HS-5 (cell line): ENCODE measurements at regions not wholly inside any gene's neighbourhood (a gene's known extent, or its start where the extent isn't known, plus 50 kb on each side); places are given as distances from the start of the nearest gene placed in this dataset.

Experiments used
- DNase-seq: peaks from one replicate; pipeline ENCODE4 v3.0.0-alpha.2; 2012; ENCODE audit warnings: low read depth

- DNase-seq = no peak
Observed at GRCh38 chr18:44503854-44504253, 176.8 kb upstream of the SETBP1 start.

GRCh38 chr18:44507729-44508325, 172.9 kb upstream of the SETBP1 start:
- no peak for DNase-seq

GRCh38 chr18:44508474-44508873, 172.2 kb upstream of the SETBP1 start:
- no peak for DNase-seq

GRCh38 chr18:44509048-44509447, 171.6 kb upstream of the SETBP1 start:
- no peak for DNase-seq

- no peak for DNase-seq
Observed at GRCh38 chr18:44510390-44510789, 170.3 kb upstream of the SETBP1 start.

GRCh38 chr18:44513233-44513632, 167.5 kb upstream of the SETBP1 start:
- DNase-seq = no peak

- DNase-seq = no peak
Observed at GRCh38 chr18:44514106-44514505, 166.6 kb upstream of the SETBP1 start.

GRCh38 chr18:44514766-44515165, 165.9 kb upstream of the SETBP1 start:
- no peak for DNase-seq

GRCh38 chr18:44516450-44516849, 164.2 kb upstream of the SETBP1 start:
- DNase-seq = no peak

- DNase-seq = no peak
Observed at GRCh38 chr18:44517136-44517535, 163.6 kb upstream of the SETBP1 start.

GRCh38 chr18:44518091-44518615, 162.5 kb upstream of the SETBP1 start:
- DNase-seq = peak; percentile 9

- no peak for DNase-seq
Observed at GRCh38 chr18:44518666-44519065, 162.0 kb upstream of the SETBP1 start.

GRCh38 chr18:44520981-44521667, 159.6 kb upstream of the SETBP1 start:
- DNase-seq = no peak

GRCh38 chr18:44521668-44522022, 159.0 kb upstream of the SETBP1 start:
- no peak for DNase-seq

- no peak for DNase-seq
Observed at GRCh38 chr18:44526705-44527415, 153.8 kb upstream of the SETBP1 start.

- DNase-seq = no peak
Observed at GRCh38 chr18:44533071-44533470, 147.6 kb upstream of the SETBP1 start.

- peak; percentile 46 for DNase-seq
Observed at GRCh38 chr18:44536046-44536445, 144.6 kb upstream of the SETBP1 start.

- DNase-seq = no peak
Observed at GRCh38 chr18:44536619-44537018, 144.1 kb upstream of the SETBP1 start.

GRCh38 chr18:44537526-44537925, 143.2 kb upstream of the SETBP1 start:
- peak; percentile 77 for DNase-seq

- DNase-seq = no peak
Observed at GRCh38 chr18:44539926-44540325, 140.8 kb upstream of the SETBP1 start.

GRCh38 chr18:44541159-44541558, 139.5 kb upstream of the SETBP1 start:
- DNase-seq = no peak

- no peak for DNase-seq
Observed at GRCh38 chr18:44541781-44542180, 138.9 kb upstream of the SETBP1 start.

GRCh38 chr18:44543387-44543786, 137.3 kb upstream of the SETBP1 start:
- DNase-seq = no peak
